ENCODE measurements at regions not wholly inside any gene's neighbourhood (a gene's known extent, or its start where the extent isn't known, plus 50 kb on each side); places are given as distances from the start of the nearest gene placed in this dataset.

GRCh38 chr11:29009426-29009825 is 901.2 kb downstream of the METTL15 start:
- Histone ChIP-seq H4K91ac (ENCODE audit: low read depth, low read length) (no peak overlapping the region), H3K9ac (ENCODE audit: low read length) (no peak overlapping the region), H2BK5ac (ENCODE audit: low read depth, low read length, poor library complexity) (no peak overlapping the region), H3K4me1 (ENCODE audit: control insufficient read depth in 1 of 2, insufficient read depth in 2 of 2, low read length in 2 of 2) (no peaks in the 10 kb centered on the region), H4K8ac (ENCODE audit: low read depth, low read length) (no peak overlapping the region), H3K79me2 (ENCODE audit: control insufficient read depth, insufficient read depth, low read length, poor library complexity) (no peaks in the 10 kb centered on the region), H2BK12ac (ENCODE audit: low read length) (no peak overlapping the region), H3K4me2 (ENCODE audit: low read length) (no peak overlapping the region), H3K4ac (ENCODE audit: low read depth, low read length) (no peak overlapping the region), H3K18ac (ENCODE audit: low read length) (no peak overlapping the region), H3K27ac (ENCODE audit: low read depth, low read length) (no peak overlapping the region), H2BK120ac (ENCODE audit: insufficient read depth, low read length, poor library complexity) (no peak overlapping the region), H4K12ac (ENCODE audit: low read depth, low read length) (no peak overlapping the region), H3K23ac (ENCODE audit: low read length) (no peak overlapping the region), H3K36me3 (ENCODE audit: control insufficient read depth in 1 of 2, insufficient read depth in 2 of 2, low read length in 2 of 2) (no peaks in the 10 kb centered on the region), H3K27me3 (ENCODE audit: insufficient read depth, low read length) (no peaks in the 10 kb centered on the region), H2AFZ (ENCODE audit: insufficient read depth, low read length, poor library complexity) (no peak overlapping the region), H2AK5ac (ENCODE audit: low read length) (no peak overlapping the region), H3K4me3 (ENCODE audit: low read depth, low read length) (no peak overlapping the region), H3K79me1 (ENCODE audit: low read length) (no peaks in the 10 kb centered on the region), H3K9me3 (ENCODE audit: insufficient read depth, low read depth, low read length) (no peaks in the 10 kb centered on the region), H3K14ac (ENCODE audit: low read length) (no peak overlapping the region)
- DNase-seq, result peak in 1 of 2 donors; percentile 7

GRCh38 chr11:29008481-29008880 is 900.3 kb downstream of the METTL15 start:
- Histone ChIP-seq H3K9ac (ENCODE audit: low read length) (no peak overlapping the region), H2BK5ac (ENCODE audit: low read depth, low read length, poor library complexity) (no peak overlapping the region), H3K79me2 (ENCODE audit: control insufficient read depth, insufficient read depth, low read length, poor library complexity) (no peaks in the 10 kb centered on the region), H4K12ac (ENCODE audit: low read depth, low read length) (no peak overlapping the region), H3K9me3 (ENCODE audit: insufficient read depth, low read depth, low read length) (no peaks in the 10 kb centered on the region), H2AK5ac (ENCODE audit: low read length) (no peak overlapping the region), H3K27me3 (ENCODE audit: insufficient read depth, low read length) (no peaks in the 10 kb centered on the region), H3K23ac (ENCODE audit: low read length) (no peak overlapping the region), H3K36me3 (ENCODE audit: control insufficient read depth in 1 of 2, insufficient read depth in 2 of 2, low read length in 2 of 2) (no peaks in the 10 kb centered on the region), H3K4me1 (ENCODE audit: control insufficient read depth in 1 of 2, insufficient read depth in 2 of 2, low read length in 2 of 2) (no peaks in the 10 kb centered on the region), H4K8ac (ENCODE audit: low read depth, low read length) (no peak overlapping the region), H2AFZ (ENCODE audit: insufficient read depth, low read length, poor library complexity) (no peak overlapping the region), H4K91ac (ENCODE audit: low read depth, low read length) (no peak overlapping the region), H3K27ac (ENCODE audit: low read depth, low read length) (no peak overlapping the region), H3K79me1 (ENCODE audit: low read length) (no peaks in the 10 kb centered on the region), H3K4me2 (ENCODE audit: low read length) (no peak overlapping the region), H2BK120ac (ENCODE audit: insufficient read depth, low read length, poor library complexity) (no peak overlapping the region), H3K14ac (ENCODE audit: low read length) (no peak overlapping the region), H3K4ac (ENCODE audit: low read depth, low read length) (no peak overlapping the region), H3K4me3 (ENCODE audit: low read depth, low read length) (no peak overlapping the region), H2BK12ac (ENCODE audit: low read length) (no peak overlapping the region), H3K18ac (ENCODE audit: low read length) (no peak overlapping the region)
- DNase-seq, result no peak

- Histone ChIP-seq H3K4me2 (ENCODE audit: low read length) (no peak overlapping the region), H3K4me3 (ENCODE audit: low read depth, low read length) (no peak overlapping the region), H2BK120ac (ENCODE audit: insufficient read depth, low read length, poor library complexity) (no peak overlapping the region), H3K23ac (ENCODE audit: low read length) (no peak overlapping the region), H3K4ac (ENCODE audit: low read depth, low read length) (no peak overlapping the region), H3K79me2 (ENCODE audit: control insufficient read depth, insufficient read depth, low read length, poor library complexity) (no peaks in the 10 kb centered on the region), H2AFZ (ENCODE audit: insufficient read depth, low read length, poor library complexity) (no peak overlapping the region), H4K91ac (ENCODE audit: low read depth, low read length) (no peak overlapping the region), H3K27ac (ENCODE audit: low read depth, low read length) (no peak overlapping the region), H4K8ac (ENCODE audit: low read depth, low read length) (no peak overlapping the region), H3K4me1 (ENCODE audit: control insufficient read depth in 1 of 2, insufficient read depth in 2 of 2, low read length in 2 of 2) (no peaks in the 10 kb centered on the region), H4K12ac (ENCODE audit: low read depth, low read length) (no peak overlapping the region), H3K36me3 (ENCODE audit: control insufficient read depth in 1 of 2, insufficient read depth in 2 of 2, low read length in 2 of 2) (no peaks in the 10 kb centered on the region), H2BK5ac (ENCODE audit: low read depth, low read length, poor library complexity) (no peak overlapping the region), H3K79me1 (ENCODE audit: low read length) (no peaks in the 10 kb centered on the region), H3K27me3 (ENCODE audit: insufficient read depth, low read length) (no peaks in the 10 kb centered on the region), H3K9ac (ENCODE audit: low read length) (no peak overlapping the region), H3K9me3 (ENCODE audit: insufficient read depth, low read depth, low read length) (no peaks in the 10 kb centered on the region), H2BK12ac (ENCODE audit: low read length) (no peak overlapping the region), H3K14ac (ENCODE audit: low read length) (no peak overlapping the region), H2AK5ac (ENCODE audit: low read length) (no peak overlapping the region), H3K18ac (ENCODE audit: low read length) (no peak overlapping the region)
- no CpG with 5 or more reads among the region's 3 CpGs for WGBS (ENCODE audit: extremely low coverage, insufficient coverage, insufficient read length)
- no peak for DNase-seq
Measured at GRCh38 chr11:29006668-29007067, 898.5 kb downstream of the METTL15 start.

- H3K36me3 ChIP-seq (ENCODE audit: control insufficient read depth in 1 of 2, insufficient read depth in 2 of 2, low read length in 2 of 2), result no peaks in the 10 kb centered on the region
- no peak overlapping the region for H3K14ac ChIP-seq (ENCODE audit: low read length)
- no CpG with 5 or more reads among the region's 4 CpGs for WGBS (ENCODE audit: extremely low coverage, insufficient coverage, insufficient read length)
Measured at GRCh38 chr11:29005401-29005980, 897.3 kb downstream of the METTL15 start.

More at GRCh38 chr11:29005401-29005980, 897.3 kb downstream of the METTL15 start:
- H2BK5ac ChIP-seq (ENCODE audit: low read depth, low read length, poor library complexity), result no peak overlapping the region
- DNase-seq, result no peak
- no peak overlapping the region for H4K8ac ChIP-seq (ENCODE audit: low read depth, low read length)
- no peak overlapping the region for H2BK120ac ChIP-seq (ENCODE audit: insufficient read depth, low read length, poor library complexity)
- no peak overlapping the region for H2BK12ac ChIP-seq (ENCODE audit: low read length)
- H4K12ac ChIP-seq (ENCODE audit: low read depth, low read length), result no peak overlapping the region
- no peak overlapping the region for H4K91ac ChIP-seq (ENCODE audit: low read depth, low read length)
- no peaks in the 10 kb centered on the region for H3K79me1 ChIP-seq (ENCODE audit: low read length)
- no peaks in the 10 kb centered on the region for H3K27me3 ChIP-seq (ENCODE audit: insufficient read depth, low read length)
- H3K9ac ChIP-seq (ENCODE audit: low read length), result no peak overlapping the region
- no peaks in the 10 kb centered on the region for H3K4me1 ChIP-seq (ENCODE audit: control insufficient read depth in 1 of 2, insufficient read depth in 2 of 2, low read length in 2 of 2)
- H3K9me3 ChIP-seq (ENCODE audit: insufficient read depth, low read depth, low read length), result no peaks in the 10 kb centered on the region
- no peak overlapping the region for H3K27ac ChIP-seq (ENCODE audit: low read depth, low read length)
- no peak overlapping the region for H3K4me3 ChIP-seq (ENCODE audit: low read depth, low read length)
- no peak overlapping the region for H2AFZ ChIP-seq (ENCODE audit: insufficient read depth, low read length, poor library complexity)
- no peaks in the 10 kb centered on the region for H3K79me2 ChIP-seq (ENCODE audit: control insufficient read depth, insufficient read depth, low read length, poor library complexity)
- H3K4ac ChIP-seq (ENCODE audit: low read depth, low read length), result no peak overlapping the region
- no peak overlapping the region for H3K4me2 ChIP-seq (ENCODE audit: low read length)
- no peak overlapping the region for H2AK5ac ChIP-seq (ENCODE audit: low read length)
- no peak overlapping the region for H3K18ac ChIP-seq (ENCODE audit: low read length)
- no peak overlapping the region for H3K23ac ChIP-seq (ENCODE audit: low read length)

Measured in trophoblast cell (in vitro differentiated cells and primary cell).